K562 (cell line): ENCODE measurements at regions not wholly inside any gene's neighbourhood (a gene's known extent, or its start where the extent isn't known, plus 50 kb on each side); places are given as distances from the start of the nearest gene placed in this dataset.

ENCODE experiments used
- ATAC-seq: fragments of 200-7000 bp; cut with Tn5 transposase; 3 replicates; pipeline ENCODE4 v1.9.1; 2020; ENCODE audit warnings: moderate library complexity
- BruUV-seq: library from RNA; stranded (reverse); fragments of 400-500 nt; replicated peaks from 2 replicates; lab custom pipeline; 2021; lab: Mats Ljungman, UMichigan
- CTCF ChIA-PET: fragments of 300-600 bp; formaldehyde crosslinking; extraction: SDS; loops from one replicate; lab custom pipeline; 2021; ENCODE audit warnings: low intra/inter-chr PET ratio; lab: Yijun Ruan, JAX
- POLR2A ChIA-PET: fragments of 300-600, 350-650 bp; sonication (Branson Sonifier 250); formaldehyde crosslinking; extraction: SDS; loops from one replicate; lab custom pipeline; 2021; ENCODE audit warnings: antibody characterized with exemption, inconsistent platforms; lab: Yijun Ruan, JAX
- DNase-seq, 4 experiments: peaks; one replicate each; pipeline versions ENCODE4 v3.0.0 to v3.0.0-alpha.2; 2011 to 2018; ENCODE audit warnings: low spot score in 3 of 4, mixed read lengths in 3 of 4; ENCODE audit errors: extremely low read depth in 1 of 4
- FAIRE-seq: peaks from 2 replicates; lab custom pipeline; 2011; peaks lifted over from hg19 to GRCh38; lab: Jason Lieb, UNC
- H2AFZ ChIP-seq: 2 replicates; pipeline ENCODE4 v1.6.0; 2011; ENCODE audit warnings: low read depth, low read length, control low read depth, inconsistent platforms
- H3K27ac ChIP-seq: fragments of 200-600 bp; 3 replicates; pipeline ENCODE4 v1.8.0; 2011; ENCODE audit warnings: low read depth, mild to moderate bottlenecking, control low read depth, inconsistent platforms, low read length, moderate library complexity, mixed read lengths; ENCODE audit errors: extremely low read depth
- H3K27me3 ChIP-seq, 2 experiments: fragments of 300-600 bp in 1 of 2; 2 replicates in 1 of 2; 3 replicates in 1 of 2; pipeline versions ENCODE4 v1.6.0 to v1.8.0; 2011; ENCODE audit warnings: inconsistent platforms in 2 of 2, low read length in 2 of 2, mild to moderate bottlenecking in 1 of 2, mixed read lengths in 1 of 2, moderate library complexity in 1 of 2; ENCODE audit not compliant: control insufficient read depth in 2 of 2, insufficient read depth in 2 of 2
- H3K36me3 ChIP-seq: fragments of 300-600 bp; 3 replicates; pipeline ENCODE4 v1.8.0; 2011; ENCODE audit warnings: mild to moderate bottlenecking, low read length, inconsistent platforms; ENCODE audit not compliant: control insufficient read depth, insufficient read depth
- H3K4me1 ChIP-seq, 2 experiments: fragments of 200-600 bp in 1 of 2; replicated peaks in 1 of 2; 2 replicates in 1 of 2; 3 replicates in 1 of 2; pipeline versions ENCODE4 v1.5.1 to v1.8.0; 2011; ENCODE audit warnings: inconsistent platforms in 2 of 2, low read length in 2 of 2, mild to moderate bottlenecking in 1 of 2, mixed read lengths in 1 of 2, moderate library complexity in 1 of 2; ENCODE audit not compliant: control insufficient read depth in 2 of 2, insufficient read depth in 2 of 2
- H3K4me2 ChIP-seq: 2 replicates; pipeline ENCODE4 v1.6.1; 2011; ENCODE audit warnings: low read length, control low read depth, inconsistent platforms, mixed read lengths; ENCODE audit not compliant: insufficient read depth
- H3K4me3 ChIP-seq: fragments of 200-600 bp; sonication (generic), shearing (Covaris generic); 2 replicates; pipeline ENCODE4 v1.5.1; 2016; ENCODE audit warnings: control low read depth, inconsistent platforms
- H3K79me2 ChIP-seq: fragments of 200-600 bp; 3 replicates; pipeline ENCODE4 v1.8.0; 2011; ENCODE audit warnings: low read length, inconsistent platforms; ENCODE audit not compliant: control insufficient read depth, insufficient read depth
- H3K9ac ChIP-seq, 2 experiments: 2 replicates each; pipeline versions ENCODE4 v1.6.0 to v1.6.1; 2011; ENCODE audit warnings: low read depth in 2 of 2, low read length in 2 of 2, control low read depth in 1 of 2, inconsistent platforms in 1 of 2, mild to moderate bottlenecking in 1 of 2, mixed read lengths in 1 of 2; ENCODE audit not compliant: insufficient read depth in 1 of 2
- H3K9me1 ChIP-seq: one replicate; pipeline ENCODE4 v1.6.0; 2011; ENCODE audit warnings: inconsistent platforms, mild to moderate bottlenecking, low read length, moderate library complexity; ENCODE audit not compliant: control insufficient read depth, insufficient read depth
- H3K9me3 ChIP-seq: replicated peaks from 2 replicates; pipeline ENCODE4 v1.5.1; 2011; ENCODE audit warnings: low read depth, low read length, inconsistent platforms; ENCODE audit not compliant: control insufficient read depth, insufficient read depth
- H4K20me1 ChIP-seq: replicated peaks from 2 replicates; pipeline ENCODE4 v1.6.1; 2011; ENCODE audit warnings: low read length, inconsistent platforms, mixed read lengths; ENCODE audit not compliant: control insufficient read depth, insufficient read depth
- ATF1 ChIP-seq, 2 experiments: fragments of 450-650 bp in 1 of 2; IDR thresholded peaks; 2 replicates each; pipeline ENCODE4 v1.6.1; 2016; ENCODE audit warnings: missing compliant biosample characterization in 1 of 2, missing genetic modification characterization in 1 of 2
- HEY1 ChIP-seq: fragments of 250-450 bp; sonication (Bioruptor Pico); IDR thresholded peaks from 2 replicates; pipeline ENCODE4 v1.5.0; 2020; ENCODE audit warnings: mild to moderate bottlenecking, moderate library complexity, borderline replicate concordance
- NEUROD1 ChIP-seq: fragments of 150-350 bp; IDR thresholded peaks from 2 replicates; pipeline ENCODE4 v1.6.1; 2014; ENCODE audit warnings: borderline replicate concordance, low read length, low read depth; ENCODE audit not compliant: partially characterized antibody
- NFE2L1 ChIP-seq: fragments of 450-650 bp; IDR thresholded peaks from 2 replicates; pipeline ENCODE4 v1.6.1; 2016; ENCODE audit warnings: missing genetic modification characterization, low read depth, mild to moderate bottlenecking, missing compliant biosample characterization, moderate library complexity, borderline replicate concordance
- OTX1 ChIP-seq: fragments of 450-650 bp; formaldehyde crosslinking; IDR thresholded peaks from 2 replicates; pipeline ENCODE4 v1.4.0; 2022; ENCODE audit warnings: mild to moderate bottlenecking
- PBX2 ChIP-seq, 2 experiments: IDR thresholded peaks in 1 of 2; conservative IDR thresholded peaks in 1 of 2; 2 replicates each; pipeline ENCODE4 v1.6.1; 2016; ENCODE audit warnings: low read depth in 2 of 2, mild to moderate bottlenecking in 1 of 2, missing compliant biosample characterization in 1 of 2, missing genetic modification characterization in 1 of 2, moderate library complexity in 1 of 2
- PHF21A ChIP-seq: fragments of 450-650 bp; IDR thresholded peaks from 2 replicates; pipeline ENCODE4 v1.6.1; 2017; ENCODE audit warnings: low read depth, borderline replicate concordance
- POLR2H ChIP-seq: IDR thresholded peaks from 2 replicates; pipeline ENCODE4 v1.6.1; 2016; ENCODE audit warnings: missing genetic modification characterization, low read depth, mild to moderate bottlenecking, control low read depth, missing compliant biosample characterization, moderate library complexity
- RBM34 ChIP-seq: fragments of 200-400 bp; formaldehyde crosslinking; IDR thresholded peaks from 2 replicates; pipeline ENCODE4 v1.6.1; 2018; ENCODE audit warnings: low read length, borderline replicate concordance; ENCODE audit not compliant: insufficient read depth
- SP2 ChIP-seq: IDR thresholded peaks from 2 replicates; pipeline ENCODE4 v1.6.1; 2011; ENCODE audit warnings: mild to moderate bottlenecking, low read depth, low read length, moderate library complexity; ENCODE audit not compliant: poor library complexity, severe bottlenecking; ENCODE audit errors: extremely low read depth
- TAF7 ChIP-seq: fragments of 450-650 bp; IDR thresholded peaks from 2 replicates; pipeline ENCODE4 v1.6.1; 2016; ENCODE audit warnings: missing genetic modification characterization, missing compliant biosample characterization
- XRCC5 ChIP-seq: fragments of 200-400 bp; formaldehyde crosslinking; IDR thresholded peaks from 2 replicates; pipeline ENCODE4 v1.6.1; 2017; ENCODE audit warnings: low read depth, mild to moderate bottlenecking, low read length
- ZNF212 ChIP-seq: fragments of 450-650 bp; formaldehyde crosslinking; IDR thresholded peaks from 2 replicates; pipeline ENCODE4 v1.4.0; 2020; ENCODE audit warnings: mild to moderate bottlenecking
- ZNF263 ChIP-seq: sonication (generic); formaldehyde crosslinking; IDR thresholded peaks from 2 replicates; pipeline ENCODE4 v1.8.0; 2022; ENCODE audit warnings: mild to moderate bottlenecking, missing genetic modification reagents, borderline replicate concordance
- WGBS: fragments of 100-300 bp; shearing (Covaris generic); methylation state at CpG from one replicate; pipeline ENCODE4 v1.1.6; 2016; ENCODE audit warnings: low coverage, mixed read lengths; ENCODE audit not compliant: insufficient coverage; ENCODE audit errors: missing lambda C conversion rate; 5-methylcytosine and 5-hydroxymethylcytosine counted together
- in situ Hi-C: fragments of 300-500 bp; cut with MboI; formaldehyde crosslinking; loops from 4 replicates; pipeline ENCODE4 v1.15.0; 2018; ENCODE audit warnings: inconsistent platforms, mixed read lengths
- intact Hi-C: fragments of 100-400 bp; cut with micrococcal nuclease; formaldehyde crosslinking; loops from 2 replicates; pipeline ENCODE4 v1.14.2; 2022
- TF ChIP-seq, protein P1 (sequence below): fragments of 250-450 bp; sonication (Bioruptor Pico); IDR thresholded peaks from 2 replicates; pipeline ENCODE4 v1.4.0; 2020

DNA sequence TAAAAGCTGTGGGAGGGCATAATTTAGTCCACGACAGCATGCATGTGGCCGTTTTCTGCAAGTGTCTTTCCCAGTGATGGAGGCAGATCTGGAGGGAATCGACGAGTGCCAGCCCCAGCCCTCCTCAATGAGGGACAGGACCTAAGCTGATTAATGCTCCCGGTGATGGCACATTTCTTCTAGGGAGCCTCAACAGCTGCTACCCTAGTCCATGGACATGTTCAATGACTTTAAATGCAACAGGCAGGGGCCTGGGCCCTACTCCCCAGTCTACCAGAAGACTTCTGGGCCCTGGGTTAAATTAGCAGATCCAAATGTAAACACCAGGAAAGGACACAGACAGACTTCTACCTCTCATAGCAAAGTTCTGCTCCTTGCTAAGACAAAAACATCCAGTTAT, 155.1 kb downstream of the ACTR3 start:
- no peak overlapping the region for H2AFZ ChIP-seq
- TF ChIP-seq HEY1 (CRISPR knock-in tag) (no peak), NFE2L1 (tag) (no peak), ATF1 (CRISPR knock-in tag; IDR thresholded peaks at IDR 0.05) (no peak), ATF1 (tag; IDR thresholded peaks at IDR 0.05) (no peak), XRCC5 (no peak), TAF7 (tag) (no peak), SP2 (no peak), OTX1 (no peak), ZNF212 (no peak), NEUROD1 (no peak), PBX2 (CRISPR knock-in tag; IDR thresholded peaks at IDR 0.05; ENCODE audit: low read depth) (no peak), PBX2 (tag; conservative IDR thresholded peaks at IDR 0.05; ENCODE audit: low read depth) (no peak), RBM34 (no peak), PHF21A (no peak), ZNF263 (CRISPR knock-in tag) (no peak), POLR2H (tag) (no peak)
- TF ChIP-seq, protein P1, sequence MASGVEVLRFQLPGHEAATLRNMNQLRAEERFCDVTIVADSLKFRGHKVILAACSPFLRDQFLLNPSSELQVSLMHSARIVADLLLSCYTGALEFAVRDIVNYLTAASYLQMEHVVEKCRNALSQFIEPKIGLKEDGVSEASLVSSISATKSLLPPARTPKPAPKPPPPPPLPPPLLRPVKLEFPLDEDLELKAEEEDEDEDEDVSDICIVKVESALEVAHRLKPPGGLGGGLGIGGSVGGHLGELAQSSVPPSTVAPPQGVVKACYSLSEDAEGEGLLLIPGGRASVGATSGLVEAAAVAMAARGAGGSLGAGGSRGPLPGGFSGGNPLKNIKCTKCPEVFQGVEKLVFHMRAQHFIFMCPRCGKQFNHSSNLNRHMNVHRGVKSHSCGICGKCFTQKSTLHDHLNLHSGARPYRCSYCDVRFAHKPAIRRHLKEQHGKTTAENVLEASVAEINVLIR (CRISPR knock-in tag) = no peak
- H3K27me3 ChIP-seq = no peaks in the 10 kb centered on the region
- CTCF ChIA-PET = no interaction called here
- H3K9me3 ChIP-seq = no peaks in the 10 kb centered on the region
- H3K79me2 ChIP-seq = no peaks in the 10 kb centered on the region
- ATAC-seq = no peak
- no peak for FAIRE-seq
- no peaks in the 10 kb centered on the region for H3K36me3 ChIP-seq
- no peak overlapping the region for H3K4me2 ChIP-seq
- intact Hi-C loops = no loop called here
- no peaks in the 10 kb centered on the region for H3K4me1 ChIP-seq
- no peaks in the 10 kb centered on the region for H4K20me1 ChIP-seq
- H3K27ac ChIP-seq = no peak overlapping the region
- DNase-seq = no peak
- no TSS peak for BruUV-seq
- POLR2A ChIA-PET = no interaction called here
- H3K9me1 ChIP-seq = no peaks in the 10 kb centered on the region
- in situ Hi-C loops = no loop called here
- no peak overlapping the region for H3K4me3 ChIP-seq
- no peak overlapping the region for H3K9ac ChIP-seq
- 0% methylated on average over 5 of the region's 5 CpGs for WGBS
